Psoas muscle (tissue), 7 donors: ENCODE measurements at regions not wholly inside any gene's neighbourhood (a gene's known extent, or its start where the extent isn't known, plus 50 kb on each side); places are given as distances from the start of the nearest gene placed in this dataset.

Experiments
- ATAC-seq, 4 donors: fragments of 200-7000 bp; cut with Tn5 transposase; one replicate each; pipeline ENCODE4 v1.9.1; 2020; ENCODE audit warnings: moderate library complexity in 3 of 4, mild to moderate bottlenecking in 2 of 4
- DNase-seq, 2 donors: peaks; one replicate each; pipeline ENCODE4 v3.0.0-alpha.2; 2020
- H3K27ac ChIP-seq: fragments of 200-600 bp; one replicate; pipeline ENCODE4 v1.8.0; 2022
- H3K27me3 ChIP-seq, 3 donors: fragments of 200-600 bp in 1 of 3; one replicate each; pipeline versions ENCODE4 v1.6.1 to v1.8.0; 2013 to 2022; ENCODE audit warnings: low read length in 2 of 3, mild to moderate bottlenecking in 2 of 3, moderate library complexity in 1 of 3; ENCODE audit not compliant: insufficient read depth in 3 of 3
- H3K36me3 ChIP-seq, 2 donors: fragments of 200-600 bp in 1 of 2; one replicate each; pipeline versions ENCODE4 v1.6.1 to v1.8.0; 2013 to 2022; ENCODE audit warnings: low read depth in 1 of 2, mild to moderate bottlenecking in 1 of 2, moderate library complexity in 1 of 2; ENCODE audit not compliant: insufficient read depth in 1 of 2
- H3K4me1 ChIP-seq: fragments of 200-600 bp; one replicate; pipeline ENCODE4 v1.8.0; 2022
- H3K4me3 ChIP-seq: fragments of 200-600 bp; one replicate; pipeline ENCODE4 v1.8.0; 2022; ENCODE audit warnings: mild to moderate bottlenecking
- H3K9me3 ChIP-seq: fragments of 200-600 bp; one replicate; pipeline ENCODE4 v1.8.0; 2022
- WGBS, 3 donors: extraction: QIAGEN DNeasy Blood & Tissue Kit; methylation state at CpG; one replicate each; pipeline versions ENCODE4 v1.1.6 to v1.1.7; 2013; 5-methylcytosine and 5-hydroxymethylcytosine counted together
- intact Hi-C, 2 donors: fragments of 100-400 bp; cut with DNase I; formaldehyde crosslinking; loops; one replicate each; pipeline versions ENCODE4 v1.11.0 to v1.14.2; 2022
- TF ChIP-seq, protein P1 (sequence below): fragments of 200-600 bp; IDR thresholded peaks from one replicate; pipeline ENCODE4 v1.8.0; 2022; ENCODE audit warnings: antibody characterized with exemption
- donor health status: healthy with polysubstance abuse.
- donor health status: DM: no; HTN: no; CAD: no; lungs with moderate emphysema.
- donor health status: Bipolar disorder and iron deficiency.
- donor health status: healthy.
- donor health status: DM: yes; HTN: yes; CAD: no.
- donor health status: DM: no; HTN: no; CAD: no.
- donor health status: DM: yes; HTN: yes; CAD: no.

DNA sequence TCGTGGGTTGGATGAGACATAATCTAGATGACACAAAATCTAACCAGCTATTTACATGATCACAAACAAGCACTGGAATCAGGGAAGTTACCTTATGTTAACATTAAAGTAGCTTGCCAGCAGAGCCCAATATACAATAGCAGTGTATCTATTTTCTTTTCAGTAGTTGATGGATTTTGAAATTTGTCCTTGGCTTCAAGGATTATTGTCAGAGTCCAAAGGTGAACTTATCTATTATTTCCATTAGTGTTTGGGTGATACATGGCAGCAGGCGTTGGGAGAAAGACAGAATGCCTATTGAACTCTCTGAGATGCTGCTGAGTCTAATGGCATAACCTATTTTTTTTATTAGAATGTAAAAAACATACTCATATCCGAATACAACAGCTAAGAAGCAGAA lies 223.2 kb upstream of the ACTBL2 start:
- H3K27me3 ChIP-seq, result no peaks in the 10 kb centered on the region
- intact Hi-C loops, result no loop called here
- H3K4me1 ChIP-seq, result no peaks in the 10 kb centered on the region
- DNase-seq (no peak), ATAC-seq (no peak)
- TF ChIP-seq, protein P1, sequence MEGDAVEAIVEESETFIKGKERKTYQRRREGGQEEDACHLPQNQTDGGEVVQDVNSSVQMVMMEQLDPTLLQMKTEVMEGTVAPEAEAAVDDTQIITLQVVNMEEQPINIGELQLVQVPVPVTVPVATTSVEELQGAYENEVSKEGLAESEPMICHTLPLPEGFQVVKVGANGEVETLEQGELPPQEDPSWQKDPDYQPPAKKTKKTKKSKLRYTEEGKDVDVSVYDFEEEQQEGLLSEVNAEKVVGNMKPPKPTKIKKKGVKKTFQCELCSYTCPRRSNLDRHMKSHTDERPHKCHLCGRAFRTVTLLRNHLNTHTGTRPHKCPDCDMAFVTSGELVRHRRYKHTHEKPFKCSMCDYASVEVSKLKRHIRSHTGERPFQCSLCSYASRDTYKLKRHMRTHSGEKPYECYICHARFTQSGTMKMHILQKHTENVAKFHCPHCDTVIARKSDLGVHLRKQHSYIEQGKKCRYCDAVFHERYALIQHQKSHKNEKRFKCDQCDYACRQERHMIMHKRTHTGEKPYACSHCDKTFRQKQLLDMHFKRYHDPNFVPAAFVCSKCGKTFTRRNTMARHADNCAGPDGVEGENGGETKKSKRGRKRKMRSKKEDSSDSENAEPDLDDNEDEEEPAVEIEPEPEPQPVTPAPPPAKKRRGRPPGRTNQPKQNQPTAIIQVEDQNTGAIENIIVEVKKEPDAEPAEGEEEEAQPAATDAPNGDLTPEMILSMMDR, result no peak
- no peaks in the 10 kb centered on the region for H3K36me3 ChIP-seq
- H3K27ac ChIP-seq, result no peak overlapping the region
- H3K4me3 ChIP-seq, result no peak overlapping the region
- H3K9me3 ChIP-seq, result peaks cover 4% of the 10 kb centered on the region
- WGBS, 3 donors, result 57 to 88% (median 59%) methylated on average over 3 of the region's 3 CpGs

GRCh38 chr5:57703721-57704120 lies 221.1 kb upstream of the ACTBL2 start:
- DNase-seq, result no peak
- no peaks in the 10 kb centered on the region for H3K27me3 ChIP-seq
- H3K36me3 ChIP-seq, result no peaks in the 10 kb centered on the region
- TF ChIP-seq, protein P1, result no peak
- H3K9me3 ChIP-seq, result no peaks in the 10 kb centered on the region
- H3K27ac ChIP-seq, result no peak overlapping the region
- intact Hi-C loops, result no loop called here
- WGBS, 3 donors, result 55 to 70% (median 60%) methylated on average over 1 of the region's 1 CpG
- no peak for ATAC-seq
- no peak overlapping the region for H3K4me3 ChIP-seq
- H3K4me1 ChIP-seq, result no peaks in the 10 kb centered on the region

DNA sequence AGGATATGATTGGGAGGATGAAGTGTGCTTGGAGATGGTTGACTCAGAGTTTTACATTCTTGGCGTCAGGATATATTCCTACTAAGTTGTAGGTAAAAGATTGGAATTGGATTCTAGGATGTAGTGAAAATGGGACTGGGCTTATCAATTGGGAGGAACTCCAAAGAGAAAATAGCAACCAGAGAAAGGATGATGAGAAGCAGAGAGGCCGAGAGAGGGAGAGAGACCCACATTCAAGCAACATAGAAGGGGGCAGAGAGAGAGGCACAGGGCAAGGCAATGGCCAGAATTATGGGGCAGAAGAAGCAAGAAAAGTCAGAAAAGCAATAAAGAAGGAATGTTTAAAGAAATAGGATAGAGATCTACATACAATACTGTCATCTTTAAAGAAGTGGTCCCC lies 217.9 kb upstream of the ACTBL2 start:
- WGBS, 3 donors, result 90 to 97% (median 96%) methylated on average over 2 of the region's 2 CpGs
- no peak for ATAC-seq

DNA sequence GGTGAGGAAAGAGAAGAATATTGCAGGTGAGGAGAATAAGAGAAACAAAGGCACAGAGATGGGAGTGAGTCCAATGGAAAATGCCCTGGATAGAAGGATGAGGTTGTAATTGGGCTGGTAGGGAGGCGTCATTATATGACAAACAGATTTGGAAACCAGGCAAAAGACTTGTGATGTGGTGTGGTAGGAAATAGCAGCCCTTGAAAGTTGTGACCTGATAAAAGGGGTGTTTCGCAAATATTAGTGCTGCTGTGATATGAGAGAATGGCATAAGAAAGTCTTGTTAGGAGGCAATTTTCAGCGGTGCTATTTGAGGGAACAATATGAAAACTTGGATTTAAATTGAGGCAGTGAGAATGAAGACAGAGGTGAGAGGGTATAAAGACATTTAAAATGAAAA lies 217.5 kb upstream of the ACTBL2 start:
- intact Hi-C loops, result no loop called here
- DNase-seq, result no peak

More for the DNA sequence above, 217.9 kb upstream of the ACTBL2 start:
- Histone ChIP-seq H3K9me3 (no peaks in the 10 kb centered on the region), H3K36me3 (no peaks in the 10 kb centered on the region), H3K4me3 (no peak overlapping the region), H3K4me1 (no peaks in the 10 kb centered on the region), H3K27ac (no peak overlapping the region), H3K27me3 (no peaks in the 10 kb centered on the region)
- DNase-seq, result no peak
- intact Hi-C loops, result no loop called here
- TF ChIP-seq, protein P1, result no peak

GRCh38 chr5:57698802-57699201 lies 216.2 kb upstream of the ACTBL2 start:
- intact Hi-C loops, result no loop called here

More for the DNA sequence above, 217.5 kb upstream of the ACTBL2 start:
- Histone ChIP-seq H3K9me3 (no peaks in the 10 kb centered on the region), H3K36me3 (no peaks in the 10 kb centered on the region), H3K27me3 (no peaks in the 10 kb centered on the region), H3K27ac (no peak overlapping the region), H3K4me3 (no peak overlapping the region), H3K4me1 (no peaks in the 10 kb centered on the region)
- no peak for ATAC-seq
- 94 to 97% (median 95%) methylated on average over 3 of the region's 3 CpGs for WGBS, 3 donors
- TF ChIP-seq, protein P1, result no peak

More at GRCh38 chr5:57698802-57699201, 216.2 kb upstream of the ACTBL2 start:
- H3K4me1 ChIP-seq, result peaks cover 2% of the 10 kb centered on the region
- no peaks in the 10 kb centered on the region for H3K36me3 ChIP-seq
- DNase-seq, result no peak
- no peak overlapping the region for H3K27ac ChIP-seq
- ATAC-seq, result no peak
- H3K27me3 ChIP-seq, result no peaks in the 10 kb centered on the region
- no peaks in the 10 kb centered on the region for H3K9me3 ChIP-seq
- no peak overlapping the region for H3K4me3 ChIP-seq
- TF ChIP-seq, protein P1, result no peak
